ENCODE measurements at regions not wholly inside any gene's neighbourhood (a gene's known extent, or its start where the extent isn't known, plus 50 kb on each side); places are given as distances from the start of the nearest gene placed in this dataset.

GRCh38 chr2:144711630-144712549 is 192.0 kb upstream of the ZEB2 start:
- DNase-seq (ENCODE audit: low spot score) = no peak

GRCh38 chr2:144711084-144711483 is 191.2 kb upstream of the ZEB2 start:
- no peak for DNase-seq (ENCODE audit: low spot score)

GRCh38 chr2:144708626-144709025 is 188.7 kb upstream of the ZEB2 start:
- no peak for DNase-seq (ENCODE audit: low spot score)

- DNase-seq (ENCODE audit: low spot score) = no peak
These were observed 187.9 kb upstream of the ZEB2 start for GRCh38 chr2:144707736-144708326.

- no peak for DNase-seq (ENCODE audit: low spot score)
These were observed 186.7 kb upstream of the ZEB2 start for GRCh38 chr2:144706647-144707046.

GRCh38 chr2:144705328-144706245 is 185.7 kb upstream of the ZEB2 start:
- DNase-seq (ENCODE audit: low spot score) = no peak

GRCh38 chr2:144704709-144705095 is 184.8 kb upstream of the ZEB2 start:
- DNase-seq (ENCODE audit: low spot score) = no peak

GRCh38 chr2:144703852-144704708 is 184.2 kb upstream of the ZEB2 start:
- no peak for DNase-seq (ENCODE audit: low spot score)

GRCh38 chr2:144702051-144702450 is 182.1 kb upstream of the ZEB2 start:
- no peak for DNase-seq (ENCODE audit: low spot score)

GRCh38 chr2:144701259-144701658 is 181.3 kb upstream of the ZEB2 start:
- DNase-seq (ENCODE audit: low spot score) = no peak

GRCh38 chr2:144698156-144698555 is 178.2 kb upstream of the ZEB2 start:
- no peak for DNase-seq (ENCODE audit: low spot score)

GRCh38 chr2:144695657-144696056 is 175.7 kb upstream of the ZEB2 start:
- no peak for DNase-seq (ENCODE audit: low spot score)

- peak; percentile 1 for DNase-seq (ENCODE audit: low spot score)
These were observed 174.5 kb upstream of the ZEB2 start for GRCh38 chr2:144694456-144694855.

GRCh38 chr2:144693179-144693578 is 173.3 kb upstream of the ZEB2 start:
- DNase-seq (ENCODE audit: low spot score) = no peak

GRCh38 chr2:144692661-144693060 is 172.7 kb upstream of the ZEB2 start:
- DNase-seq (ENCODE audit: low spot score) = no peak

GRCh38 chr2:144690771-144691170 is 170.9 kb upstream of the ZEB2 start:
- DNase-seq (ENCODE audit: low spot score) = no peak

GRCh38 chr2:144686518-144687215 is 166.7 kb upstream of the ZEB2 start:
- DNase-seq (ENCODE audit: low spot score) = no peak

GRCh38 chr2:144683966-144684365 is 164.0 kb upstream of the ZEB2 start:
- no peak for DNase-seq (ENCODE audit: low spot score)

GRCh38 chr2:144683107-144683753 is 163.3 kb upstream of the ZEB2 start:
- DNase-seq (ENCODE audit: low spot score) = no peak

- DNase-seq (ENCODE audit: low spot score) = no peak
These were observed 162.3 kb upstream of the ZEB2 start for GRCh38 chr2:144682248-144682647.

All from SK-N-DZ (cell line).